Neural cell (in vitro differentiated cells): ENCODE measurements at regions not wholly inside any gene's neighbourhood (a gene's known extent, or its start where the extent isn't known, plus 50 kb on each side); places are given as distances from the start of the nearest gene placed in this dataset.

Experiments used
- MXI1 ChIP-seq: fragments of 450-650 bp; conservative IDR thresholded peaks from 2 replicates; pipeline ENCODE4 v1.6.1; 2014; ENCODE audit warnings: antibody characterized with exemption, mild to moderate bottlenecking; ENCODE audit not compliant: poor library complexity, severe bottlenecking
- RAD21 ChIP-seq: fragments of 450-650 bp; conservative IDR thresholded peaks from 2 replicates; pipeline ENCODE4 v1.6.1; 2014; ENCODE audit warnings: antibody characterized with exemption, mild to moderate bottlenecking, moderate library complexity
- TAF1 ChIP-seq: IDR thresholded peaks from 2 replicates; pipeline ENCODE4 v1.6.1; 2012; ENCODE audit warnings: low read depth
- TF ChIP-seq, protein P1 (sequence below): fragments of 450-650 bp; IDR thresholded peaks from 2 replicates; pipeline ENCODE4 v1.5.1; 2014; ENCODE audit warnings: antibody characterized with exemption, mild to moderate bottlenecking, moderate library complexity; ENCODE audit not compliant: poor library complexity, severe bottlenecking

DNA sequence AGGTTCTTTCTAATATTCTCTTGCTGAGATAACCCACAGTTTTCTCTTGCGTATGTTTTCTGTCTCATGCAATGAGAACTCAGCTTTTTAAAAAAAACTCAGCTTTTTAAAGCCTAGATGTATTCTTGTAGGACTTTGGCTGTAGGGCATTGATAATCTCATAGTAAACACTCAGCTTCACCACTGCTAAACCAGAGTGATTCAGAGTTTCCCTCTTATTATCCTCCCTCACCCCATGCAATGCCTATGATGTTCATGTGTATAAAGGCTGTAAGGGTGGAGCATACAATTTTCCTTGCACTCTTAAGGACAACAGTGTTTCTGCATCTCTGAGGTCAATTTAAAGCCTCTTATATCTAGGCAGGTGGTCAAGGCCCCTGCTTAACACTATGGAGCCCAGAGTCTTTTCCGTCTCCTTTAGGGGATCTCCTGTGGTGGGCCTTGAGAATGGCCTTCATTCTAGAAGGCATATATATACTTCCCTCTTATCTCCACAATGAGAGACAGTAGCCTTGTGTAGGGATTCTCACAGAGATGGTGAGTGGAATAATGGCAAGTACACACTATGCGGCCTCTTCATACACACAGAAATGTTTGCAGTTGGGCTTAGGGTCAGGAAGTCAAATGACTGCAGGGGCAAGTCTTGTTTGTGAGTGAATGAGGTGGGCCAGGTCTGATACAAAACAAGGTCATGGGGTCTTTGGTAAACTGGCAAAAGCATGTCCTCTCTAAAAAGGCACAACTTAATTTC lies 279.6 kb downstream of the HS3ST3A1 start:
- TF ChIP-seq TAF1 (no peak), RAD21 (no peak), MXI1 (no peak)
- TF ChIP-seq, protein P1, sequence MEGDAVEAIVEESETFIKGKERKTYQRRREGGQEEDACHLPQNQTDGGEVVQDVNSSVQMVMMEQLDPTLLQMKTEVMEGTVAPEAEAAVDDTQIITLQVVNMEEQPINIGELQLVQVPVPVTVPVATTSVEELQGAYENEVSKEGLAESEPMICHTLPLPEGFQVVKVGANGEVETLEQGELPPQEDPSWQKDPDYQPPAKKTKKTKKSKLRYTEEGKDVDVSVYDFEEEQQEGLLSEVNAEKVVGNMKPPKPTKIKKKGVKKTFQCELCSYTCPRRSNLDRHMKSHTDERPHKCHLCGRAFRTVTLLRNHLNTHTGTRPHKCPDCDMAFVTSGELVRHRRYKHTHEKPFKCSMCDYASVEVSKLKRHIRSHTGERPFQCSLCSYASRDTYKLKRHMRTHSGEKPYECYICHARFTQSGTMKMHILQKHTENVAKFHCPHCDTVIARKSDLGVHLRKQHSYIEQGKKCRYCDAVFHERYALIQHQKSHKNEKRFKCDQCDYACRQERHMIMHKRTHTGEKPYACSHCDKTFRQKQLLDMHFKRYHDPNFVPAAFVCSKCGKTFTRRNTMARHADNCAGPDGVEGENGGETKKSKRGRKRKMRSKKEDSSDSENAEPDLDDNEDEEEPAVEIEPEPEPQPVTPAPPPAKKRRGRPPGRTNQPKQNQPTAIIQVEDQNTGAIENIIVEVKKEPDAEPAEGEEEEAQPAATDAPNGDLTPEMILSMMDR, result no peak
